HG03095 (cell line): ENCODE measurements at regions not wholly inside any gene's neighbourhood (a gene's known extent, or its start where the extent isn't known, plus 50 kb on each side); places are given as distances from the start of the nearest gene placed in this dataset.

ENCODE experiments used
- ATAC-seq: cut with Tn5 transposase; IDR thresholded peaks from one replicate; pipeline ENCODE4 v1.9.1; 2021; ENCODE audit warnings: moderate library complexity; ENCODE audit not compliant: unreplicated experiment

DNA sequence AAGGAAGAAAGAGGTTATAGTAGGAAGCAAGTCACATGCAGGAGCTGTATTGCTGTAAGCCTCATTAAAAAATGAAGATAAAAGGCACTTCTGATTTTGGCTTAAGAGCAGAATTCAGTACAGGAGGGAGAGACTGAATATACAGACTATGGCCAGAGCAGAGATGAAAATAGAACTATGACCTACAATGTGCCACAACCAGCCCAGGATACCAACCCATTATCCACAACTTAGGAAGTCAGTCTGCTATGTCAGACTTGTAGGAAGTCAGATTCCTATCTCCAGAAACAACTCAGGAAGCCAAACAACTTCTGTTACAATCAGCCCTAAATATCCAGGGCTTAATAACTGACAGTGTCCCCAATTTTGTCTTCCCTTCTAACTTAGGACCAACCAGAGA lies 156.2 kb upstream of the ANKH start:
- no peak for ATAC-seq

DNA sequence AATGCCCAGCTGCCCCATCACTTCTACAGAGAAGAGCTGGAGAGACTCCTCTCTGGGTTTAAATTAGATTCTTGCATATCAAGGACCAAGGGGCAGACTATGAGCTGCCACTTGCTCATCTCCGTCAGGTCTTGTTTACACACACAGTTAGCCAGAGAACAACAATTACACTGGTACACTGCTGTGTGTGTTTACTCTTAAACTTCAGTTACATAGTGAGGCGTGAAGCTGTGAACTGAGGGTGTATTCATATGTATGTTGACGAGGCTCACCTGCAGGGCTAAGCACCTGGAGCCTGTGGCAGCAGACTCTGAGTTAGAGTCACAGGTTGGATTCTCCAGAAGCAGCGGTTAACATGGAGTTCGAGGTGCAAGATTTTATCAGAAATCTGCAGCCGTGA lies 155.4 kb upstream of the ANKH start:
- ATAC-seq = no peak

DNA sequence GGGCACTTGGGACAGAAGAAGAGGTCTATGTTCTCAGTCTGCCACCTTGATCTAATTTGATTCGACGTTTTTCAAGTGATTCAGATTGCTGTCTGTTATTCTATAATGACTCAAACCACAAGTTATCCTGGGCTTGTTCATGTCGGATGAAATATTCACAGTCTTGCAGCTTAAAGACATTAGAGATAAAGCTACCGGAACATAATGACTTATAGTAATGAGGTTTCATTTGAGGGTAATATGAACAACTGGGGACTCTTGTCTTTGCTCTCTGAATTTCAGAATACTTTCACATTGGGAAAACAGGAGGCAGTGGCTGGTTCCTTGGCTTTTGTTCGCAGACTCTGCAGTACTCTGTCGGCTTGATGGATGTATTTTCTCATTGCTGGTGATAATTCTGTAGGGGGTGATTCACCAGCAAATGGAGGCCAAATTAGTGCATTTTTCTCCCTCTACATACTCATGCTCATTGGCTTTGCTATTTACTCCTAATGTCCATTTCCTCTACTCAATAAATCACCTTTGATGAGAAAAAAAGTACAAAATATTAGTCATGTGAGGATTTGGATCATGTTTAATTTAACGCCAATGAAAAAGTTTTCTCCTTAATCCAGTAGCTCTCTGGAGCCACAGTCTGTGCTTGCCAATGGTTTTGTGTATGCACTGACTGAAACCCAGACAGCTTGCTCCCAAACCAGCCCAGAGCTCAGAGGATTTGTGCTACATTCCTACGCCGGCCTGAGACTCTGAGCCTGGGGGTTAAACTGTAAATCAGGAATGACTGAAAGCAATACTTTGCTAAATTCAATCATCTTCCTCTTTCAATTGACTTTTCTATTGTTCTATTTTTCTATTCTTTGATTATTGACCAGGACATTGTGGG lies 154.7 kb upstream of the ANKH start:
- ATAC-seq = no peak

DNA sequence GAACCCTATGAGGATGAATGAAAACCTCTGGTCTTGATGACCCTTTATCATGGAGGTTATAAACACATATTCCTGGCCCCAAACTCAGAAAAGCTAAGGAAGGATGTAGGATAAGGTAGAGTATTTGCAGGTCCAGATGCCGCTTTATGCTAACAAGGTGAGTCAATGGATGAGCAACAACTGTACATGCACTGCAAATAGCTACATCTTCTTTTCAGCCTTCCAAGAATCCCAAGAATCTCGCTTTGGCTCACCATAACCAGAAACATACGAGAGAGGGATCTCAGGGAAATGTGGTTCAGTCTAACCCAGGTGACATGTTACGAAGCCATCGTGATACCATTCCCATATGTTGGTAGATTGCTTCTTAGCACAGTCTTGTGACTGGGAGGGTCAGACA lies 152.3 kb upstream of the ANKH start:
- ATAC-seq = no peak

DNA sequence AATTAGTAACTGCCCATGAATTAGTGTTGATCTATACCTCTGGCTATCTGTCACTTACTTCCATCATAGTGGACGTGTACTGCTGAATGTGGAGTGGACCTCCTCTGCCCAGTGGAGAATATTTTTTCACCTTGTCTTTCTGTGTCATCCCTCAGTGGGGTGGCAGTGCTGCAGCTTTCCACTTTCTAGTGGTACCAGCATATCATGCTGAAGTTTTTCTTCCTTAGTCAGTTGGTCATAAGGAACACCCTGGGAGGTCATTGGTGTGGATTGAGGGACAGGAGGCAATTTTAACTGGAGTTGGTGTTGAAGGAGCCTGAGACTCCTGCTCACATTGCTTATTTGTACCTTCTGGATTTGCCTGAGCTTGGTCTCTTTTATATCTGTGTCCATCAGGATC lies 151.7 kb upstream of the ANKH start:
- ATAC-seq = no peak

DNA sequence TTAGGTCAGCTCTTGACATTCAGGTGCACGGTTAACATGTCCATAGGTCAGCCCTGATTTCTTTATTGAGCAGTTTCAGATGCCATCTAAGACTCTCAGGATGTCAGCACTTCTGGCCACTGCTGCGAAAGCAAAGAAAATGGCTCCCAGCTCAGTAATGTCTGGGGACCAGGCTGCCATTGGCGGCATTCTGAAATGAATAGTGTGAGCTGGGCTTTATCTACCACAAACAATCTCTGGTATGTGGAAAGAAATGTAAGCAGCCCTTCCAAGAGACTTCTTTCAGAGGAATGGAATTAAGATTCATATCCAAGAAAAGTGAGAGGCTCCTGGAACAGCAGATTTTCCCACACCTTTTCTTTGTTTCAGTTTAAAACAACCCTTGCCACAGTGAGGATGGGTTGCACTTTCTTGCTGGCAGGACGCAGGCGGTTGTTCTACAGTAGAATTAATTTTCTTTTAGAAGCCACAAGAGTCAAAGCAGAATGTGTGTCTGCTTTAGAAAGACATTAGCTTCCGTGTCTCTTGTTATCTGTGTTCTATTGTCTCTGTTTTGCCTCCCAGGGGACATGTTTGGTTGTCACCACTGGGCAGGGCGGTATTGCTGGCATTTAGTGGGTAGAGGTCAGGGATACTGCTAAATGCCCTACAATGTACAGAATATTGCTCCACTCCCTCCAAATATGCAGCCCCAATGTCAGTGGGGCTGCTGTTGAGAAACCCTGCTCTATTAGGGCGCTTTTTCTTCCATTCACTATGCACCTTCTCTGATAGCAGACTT lies 149.9 kb upstream of the ANKH start:
- no peak for ATAC-seq

DNA sequence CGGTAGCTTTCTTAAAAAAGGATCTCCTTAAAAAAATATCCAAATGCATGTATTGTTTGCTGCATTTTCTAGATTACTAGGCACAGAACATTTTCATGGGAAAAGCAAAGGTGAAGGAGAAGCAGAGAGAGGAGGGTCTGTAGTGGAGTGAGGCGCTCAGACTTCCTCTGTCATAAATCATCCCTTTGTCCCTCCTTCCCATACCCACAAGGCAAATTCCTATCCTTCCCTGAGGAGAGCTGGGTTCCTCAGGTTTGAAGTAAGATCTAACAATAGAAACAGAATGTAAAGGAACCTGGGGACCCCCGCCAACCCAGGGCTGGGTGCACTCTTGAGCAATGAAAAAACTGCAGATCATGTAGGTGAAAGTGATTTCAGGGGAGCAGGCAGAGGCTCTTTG lies 149.2 kb upstream of the ANKH start:
- no peak for ATAC-seq

DNA sequence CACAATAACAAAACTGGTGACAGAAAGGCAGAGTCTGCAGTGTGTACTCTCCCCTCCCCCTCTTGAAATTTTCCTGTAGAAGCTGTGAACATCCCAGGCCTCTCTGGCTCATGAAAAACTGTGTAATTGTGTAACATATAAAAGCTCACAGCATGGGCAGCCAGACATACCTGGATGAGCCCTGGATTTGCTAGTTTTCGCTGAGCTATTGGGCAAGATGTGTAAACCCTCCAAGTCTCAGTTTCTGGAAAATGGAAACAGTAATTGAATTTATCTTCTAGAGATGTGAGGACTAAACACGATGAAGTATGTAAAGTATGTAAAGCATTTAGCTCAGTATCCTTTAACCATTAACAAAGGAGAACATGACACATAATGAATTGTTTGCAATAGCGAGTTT lies 143.2 kb upstream of the ANKH start:
- ATAC-seq = no peak

DNA sequence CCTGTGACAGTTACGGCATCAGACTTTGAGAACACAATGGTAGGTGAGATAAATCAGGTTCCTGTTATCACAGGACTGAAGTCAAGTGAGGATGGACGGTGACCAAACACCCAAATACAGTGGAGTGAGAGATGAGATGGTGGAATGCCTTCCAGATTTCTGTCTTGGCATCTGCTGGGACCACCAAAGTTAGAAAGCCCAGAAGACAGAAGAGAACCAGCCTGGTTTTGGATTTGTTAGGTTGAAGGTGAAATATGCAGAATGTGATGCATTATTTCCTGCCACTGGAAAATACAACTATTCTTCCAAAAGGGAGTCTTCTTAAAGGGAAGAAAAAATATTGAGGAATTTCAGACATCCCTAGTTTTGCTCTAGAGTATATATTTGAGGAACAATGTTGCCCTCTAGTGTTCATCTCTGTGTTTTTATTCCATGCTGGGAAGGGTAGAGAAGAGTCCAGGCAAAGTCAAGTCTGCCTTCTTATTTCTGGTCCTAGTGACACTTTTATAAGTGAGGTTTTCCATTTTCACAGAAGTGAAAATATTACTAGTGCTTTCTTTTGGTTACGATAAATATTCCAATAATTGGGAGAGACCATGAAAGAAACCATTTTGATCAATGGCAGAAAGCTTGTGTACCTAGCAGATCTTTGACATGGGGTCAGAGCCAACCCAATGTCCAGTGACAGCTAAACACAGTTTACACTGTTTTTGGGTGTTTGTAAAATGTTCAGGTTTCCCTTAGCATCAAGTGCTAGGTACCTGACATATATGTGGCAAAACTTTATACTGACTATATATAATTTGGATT lies 142.3 kb upstream of the ANKH start:
- ATAC-seq = no peak

DNA sequence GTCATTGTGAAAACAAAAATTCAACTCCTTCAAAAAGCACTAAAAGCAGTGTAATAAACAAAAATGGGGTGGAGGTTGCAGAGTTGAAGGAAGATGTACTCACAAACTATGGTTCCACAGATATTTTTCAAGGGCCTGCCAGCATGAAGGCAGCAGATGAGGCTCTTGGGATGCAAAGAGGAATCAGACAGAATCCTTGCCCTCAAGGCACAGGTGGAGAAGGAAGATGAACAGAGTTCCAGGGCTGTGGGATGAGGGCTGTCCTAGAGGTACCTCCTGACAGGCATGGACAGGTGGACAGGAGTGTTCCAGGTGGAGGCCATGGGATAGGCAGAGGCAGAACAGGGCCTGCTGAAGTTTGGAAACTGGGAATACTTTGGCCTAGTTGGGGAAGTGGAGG lies 140.5 kb upstream of the ANKH start:
- ATAC-seq = no peak

DNA sequence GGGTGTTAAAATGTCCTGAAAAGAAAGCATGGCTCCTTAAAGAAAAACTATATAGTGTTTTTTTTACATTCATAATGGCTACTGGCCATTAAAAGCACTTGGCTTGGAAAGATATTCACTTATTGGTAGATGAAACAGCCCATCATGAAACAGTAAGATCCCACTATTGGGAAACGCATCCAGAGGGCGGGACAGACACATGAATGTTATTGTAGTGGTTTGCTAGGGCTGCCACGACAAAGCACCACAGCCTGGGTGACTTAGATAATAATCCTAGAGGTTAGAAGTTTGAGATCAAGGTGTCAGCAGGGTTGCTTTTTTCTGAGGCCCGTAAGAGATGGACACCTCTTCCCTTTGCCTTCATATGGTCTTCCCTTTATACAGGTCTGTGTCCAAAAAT lies 139.4 kb upstream of the ANKH start:
- no peak for ATAC-seq

DNA sequence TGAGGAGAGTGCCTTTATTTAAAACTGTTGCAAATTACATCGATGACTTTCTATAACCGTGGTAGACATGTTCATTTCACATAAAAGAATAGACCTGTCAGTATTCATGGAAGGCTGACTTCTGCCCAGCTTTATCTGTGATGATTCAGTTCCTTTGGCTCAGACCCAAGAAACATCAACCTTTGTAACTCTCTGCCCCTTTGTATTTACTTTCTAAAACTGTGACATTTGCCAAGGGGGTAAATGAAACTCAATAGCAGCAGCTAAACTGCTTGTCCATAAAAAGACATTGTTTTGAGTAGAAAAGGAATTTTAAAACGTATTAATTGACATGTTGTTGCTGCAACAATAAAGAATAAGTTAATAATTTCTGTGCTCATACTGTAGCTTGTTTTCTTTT lies 137.8 kb upstream of the ANKH start:
- ATAC-seq = no peak

DNA sequence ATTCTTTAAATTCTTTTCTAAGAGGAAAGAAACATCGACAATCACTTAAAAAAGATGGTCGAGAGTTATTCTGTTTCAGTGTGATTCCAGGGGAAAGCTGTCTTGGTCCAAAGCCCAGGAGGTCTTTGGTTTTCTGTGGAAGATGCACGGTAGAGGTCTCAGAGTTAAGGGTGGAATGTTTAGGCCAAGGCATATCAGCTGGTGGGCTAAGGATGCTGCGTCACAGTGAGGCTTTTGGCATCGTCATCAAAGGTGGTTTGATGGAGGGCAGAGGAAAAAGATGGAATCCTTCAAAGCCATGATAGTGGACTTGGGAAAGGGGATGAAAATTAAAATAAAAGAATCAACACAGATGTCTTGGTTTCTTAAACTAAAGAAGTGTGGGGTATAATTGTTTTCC lies 137.3 kb upstream of the ANKH start:
- no peak for ATAC-seq

DNA sequence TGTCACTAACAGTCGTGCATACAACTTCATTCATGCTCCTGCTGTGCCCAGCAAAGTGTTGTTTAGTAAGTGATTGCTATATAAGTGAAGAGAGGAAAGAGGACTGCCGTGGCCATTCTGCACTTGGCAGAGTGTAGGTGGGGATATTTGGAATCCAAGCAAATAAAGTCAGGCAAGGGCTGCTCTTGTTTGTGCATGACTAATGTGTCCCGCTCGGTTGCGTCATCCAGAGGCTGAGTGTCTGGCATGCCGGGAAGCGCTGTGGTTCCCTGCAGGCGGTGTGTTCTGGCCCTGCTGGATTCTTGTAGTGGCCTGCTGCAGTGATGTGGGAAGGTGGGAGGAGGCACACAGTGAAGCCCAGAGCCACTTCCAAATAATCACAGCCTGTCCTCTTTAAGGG lies 136.9 kb upstream of the ANKH start:
- no peak for ATAC-seq

DNA sequence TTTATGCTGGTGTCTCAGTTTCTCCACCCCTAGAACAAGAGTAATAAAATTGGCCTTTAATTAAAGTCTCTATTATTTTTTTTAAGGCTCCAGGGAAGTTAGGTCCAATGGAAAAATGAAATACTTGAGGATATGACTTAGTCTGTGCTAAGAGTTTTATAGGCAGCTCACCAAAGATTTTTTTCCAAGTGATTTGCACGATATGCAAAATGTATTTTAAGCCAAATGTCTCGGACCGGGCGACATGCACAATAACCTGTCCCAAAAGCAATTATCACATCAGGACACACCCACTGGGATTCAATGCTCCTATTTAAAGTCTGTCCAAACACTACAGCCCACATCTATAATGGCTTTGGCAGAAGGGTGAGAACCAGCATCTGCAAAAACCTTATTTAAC lies 136.1 kb upstream of the ANKH start:
- ATAC-seq = no peak

DNA sequence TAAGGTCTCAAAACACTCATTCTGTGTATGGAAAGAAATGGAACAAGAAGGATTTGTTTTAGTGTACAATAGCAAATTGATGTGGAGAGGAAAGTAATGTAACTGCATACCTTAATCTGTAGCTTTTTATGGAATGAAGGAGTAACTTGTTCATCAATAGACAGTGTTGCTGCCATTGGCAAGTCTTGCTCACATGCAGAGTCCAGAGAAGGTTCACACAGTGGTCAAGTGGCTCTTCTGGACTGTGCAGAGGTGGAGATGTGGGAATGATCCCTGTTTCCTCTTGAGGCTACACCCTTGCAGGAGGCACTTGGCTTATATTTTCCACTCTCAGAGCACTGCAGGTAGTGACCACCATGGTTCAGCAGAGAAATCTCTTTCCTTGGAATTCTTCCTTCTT lies 132.9 kb upstream of the ANKH start:
- ATAC-seq = no peak

DNA sequence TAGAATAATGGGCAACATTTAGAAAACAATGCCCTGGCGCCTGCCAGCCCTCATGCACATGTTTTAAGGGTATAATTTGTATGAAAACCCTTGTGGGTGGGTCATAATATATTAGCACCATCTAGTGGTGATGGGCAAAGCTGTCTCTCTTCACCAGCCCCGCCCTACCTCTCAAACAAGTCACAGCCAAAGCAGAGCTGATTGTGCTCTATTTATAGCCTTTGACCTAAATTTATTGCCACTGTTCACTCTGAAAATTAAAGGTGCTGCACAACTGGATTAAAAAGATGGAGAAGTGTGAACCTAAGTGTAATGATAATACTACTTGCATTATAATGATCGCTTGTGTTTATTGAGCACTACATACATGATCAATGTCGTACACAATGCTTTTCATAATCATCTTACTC lies 131.9 kb upstream of the ANKH start:
- peak; percentile 90 for ATAC-seq

DNA sequence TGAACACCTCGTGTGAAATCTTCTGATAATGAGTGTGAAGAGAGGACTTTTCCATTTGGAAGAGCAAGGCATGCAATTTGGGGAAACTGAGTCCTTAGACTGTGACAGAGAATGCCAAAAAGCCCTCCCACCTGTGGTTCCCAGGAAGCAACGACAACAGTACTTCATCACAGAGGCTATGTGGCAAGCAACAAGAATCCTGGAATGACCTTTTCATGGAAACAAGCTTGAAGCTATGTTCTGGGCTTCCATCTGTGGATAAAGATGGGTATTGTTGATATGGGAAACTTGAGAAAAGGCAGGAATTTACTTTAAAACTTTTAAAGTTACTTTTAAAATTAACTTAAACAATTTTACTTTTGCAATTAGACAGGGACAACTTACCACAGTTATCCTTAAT lies 131.2 kb upstream of the ANKH start:
- no peak for ATAC-seq

DNA sequence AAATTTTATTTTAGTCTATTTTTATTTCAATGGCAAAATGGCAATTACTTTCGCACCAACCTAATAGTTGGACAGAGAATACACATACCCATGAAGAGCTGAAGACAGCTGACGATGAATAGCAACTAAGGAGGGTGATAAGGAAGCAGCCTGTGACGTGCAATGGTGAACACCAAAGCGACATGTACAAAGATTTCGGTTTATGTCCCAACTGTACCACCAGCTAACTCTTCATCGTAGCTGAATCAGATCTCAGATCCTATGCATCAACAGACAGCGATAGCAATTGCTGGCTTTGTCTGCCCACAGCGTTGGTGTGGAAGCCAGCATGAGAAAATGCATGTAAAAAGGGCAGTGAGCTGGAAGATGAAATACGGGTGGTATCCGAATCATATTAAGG lies 130.6 kb upstream of the ANKH start:
- ATAC-seq = no peak

DNA sequence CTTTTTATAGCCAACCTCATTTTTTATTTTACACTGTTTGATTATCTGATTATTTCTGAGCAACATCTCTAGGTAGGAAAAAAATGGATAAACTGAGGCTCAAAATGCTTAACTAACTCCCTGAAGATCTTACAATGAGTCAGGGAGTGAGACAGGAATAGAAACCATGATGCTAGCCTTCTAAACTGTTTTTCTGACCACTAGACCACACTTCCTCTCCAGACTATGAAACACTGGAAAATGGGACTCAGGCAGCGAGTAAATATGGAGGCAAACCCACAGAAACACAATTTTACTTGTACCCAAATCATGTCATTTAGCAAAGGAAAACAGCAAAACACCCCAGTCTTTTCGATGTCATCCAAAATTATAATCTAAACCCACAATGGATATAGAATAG lies 129.9 kb upstream of the ANKH start:
- no peak for ATAC-seq

DNA sequence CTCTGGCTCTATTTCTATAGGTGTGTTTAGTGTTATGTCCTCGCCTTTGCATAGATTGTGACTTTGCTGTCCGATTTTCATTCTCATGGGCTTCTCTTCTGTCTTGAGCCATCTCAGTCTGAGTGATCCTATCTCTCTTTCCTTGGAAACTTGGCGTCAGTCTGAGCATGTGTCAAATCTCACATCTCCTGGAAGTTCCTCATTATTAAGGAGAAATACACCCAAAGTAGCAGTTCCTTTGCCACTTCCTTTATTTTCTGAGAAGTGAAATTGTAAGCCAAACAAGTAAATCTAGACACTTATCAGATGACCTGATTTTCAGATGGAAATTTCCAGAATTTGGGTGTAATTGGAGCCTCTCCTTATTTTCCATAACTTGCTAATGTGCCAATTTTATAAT lies 126.9 kb upstream of the ANKH start:
- no peak for ATAC-seq

DNA sequence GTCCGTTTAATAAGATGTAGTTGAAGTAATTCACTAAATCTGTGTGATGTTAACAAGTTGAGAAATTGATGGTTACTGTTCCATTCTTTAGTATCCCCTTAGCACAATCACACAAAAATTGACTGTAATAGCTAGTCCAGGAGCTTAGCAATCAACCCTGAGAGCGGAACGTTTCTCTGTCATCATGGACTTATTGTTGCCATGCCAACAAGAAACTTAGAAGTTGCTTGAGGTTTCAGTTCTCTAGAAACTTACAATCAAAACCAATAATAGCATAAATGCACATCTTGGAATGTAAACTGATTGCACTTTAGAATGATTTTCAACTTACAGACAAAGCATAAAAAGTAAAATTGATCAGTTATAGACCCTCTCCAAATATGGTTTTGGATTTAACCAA lies 125.4 kb upstream of the ANKH start:
- ATAC-seq = peak; percentile 70
